Loucy (cell line): ENCODE measurements at regions not wholly inside any gene's neighbourhood (a gene's known extent, or its start where the extent isn't known, plus 50 kb on each side); places are given as distances from the start of the nearest gene placed in this dataset.

Source experiments
- H2AFZ ChIP-seq: fragments of 200-600 bp; sonication (generic); 2 replicates; pipeline ENCODE4 v1.6.0; 2016; ENCODE audit warnings: antibody characterized with exemption, mild to moderate bottlenecking, low read length, moderate library complexity
- H3F3A ChIP-seq: fragments of 200-600 bp; 2 replicates; pipeline ENCODE4 v1.6.0; 2016; ENCODE audit warnings: antibody characterized with exemption, low read depth, mild to moderate bottlenecking
- H3K27me3 ChIP-seq: fragments of 200-600 bp; sonication (generic); 2 replicates; pipeline ENCODE4 v1.6.1; 2014; ENCODE audit warnings: low read length, mild to moderate bottlenecking; ENCODE audit not compliant: insufficient read depth, poor library complexity, severe bottlenecking
- H3K36me3 ChIP-seq: fragments of 200-600 bp; sonication (generic); 2 replicates; pipeline ENCODE4 v1.6.1; 2016; ENCODE audit warnings: low read length; ENCODE audit not compliant: insufficient read depth
- H3K4me1 ChIP-seq: fragments of 200-600 bp; sonication (generic); 2 replicates; pipeline ENCODE4 v1.5.1; 2014; ENCODE audit warnings: low read length, mild to moderate bottlenecking; ENCODE audit not compliant: insufficient read depth, poor library complexity, severe bottlenecking
- H3K4me2 ChIP-seq: fragments of 200-600 bp; sonication (generic); 2 replicates; pipeline ENCODE4 v1.6.0; 2014; ENCODE audit warnings: antibody characterized with exemption, low read length, low read depth, mild to moderate bottlenecking; ENCODE audit not compliant: poor library complexity, severe bottlenecking
- H3K4me3 ChIP-seq: fragments of 200-600 bp; sonication (generic); 2 replicates; pipeline ENCODE4 v1.5.1; 2014; ENCODE audit warnings: low read length, mild to moderate bottlenecking, mixed read lengths; ENCODE audit not compliant: poor library complexity, severe bottlenecking
- H3K79me2 ChIP-seq: fragments of 200-600 bp; sonication (generic); 2 replicates; pipeline ENCODE4 v1.6.1; 2014; ENCODE audit warnings: low read length; ENCODE audit not compliant: insufficient read depth
- H3K9ac ChIP-seq: fragments of 200-600 bp; sonication (generic); 2 replicates; pipeline ENCODE4 v1.6.0; 2014; ENCODE audit warnings: mild to moderate bottlenecking, low read depth, low read length, moderate library complexity; ENCODE audit not compliant: poor library complexity, severe bottlenecking
- H3K9me2 ChIP-seq: fragments of 200-600 bp; sonication (generic); replicated peaks from 2 replicates; pipeline ENCODE4 v1.6.1; 2016; ENCODE audit warnings: low read depth, low read length, mixed read lengths
- H3K9me3 ChIP-seq: fragments of 200-600 bp; sonication (generic); 2 replicates; pipeline ENCODE4 v1.6.1; 2014; ENCODE audit warnings: mild to moderate bottlenecking, antibody characterized with exemption, low read length, low read depth; ENCODE audit not compliant: insufficient read depth
- H4K20me1 ChIP-seq: fragments of 200-600 bp; sonication (generic); 2 replicates; pipeline ENCODE4 v1.6.0; 2014; ENCODE audit warnings: antibody characterized with exemption, low read length, mild to moderate bottlenecking; ENCODE audit not compliant: insufficient read depth, poor library complexity, severe bottlenecking
- EZH2phosphoT487 ChIP-seq: fragments of 200-600 bp; IDR thresholded peaks from 2 replicates; pipeline ENCODE4 v1.6.1; 2018; ENCODE audit warnings: antibody characterized with exemption, mild to moderate bottlenecking, moderate library complexity, borderline replicate concordance
- TF ChIP-seq, protein P1 (sequence below): fragments of 200-600 bp; sonication (generic); conservative IDR thresholded peaks from 2 replicates; pipeline ENCODE4 v1.5.1; 2014; ENCODE audit warnings: mild to moderate bottlenecking, antibody characterized with exemption, low read length

GRCh38 chr9:71384343-71384742 is 262.9 kb upstream of the TRPM3 start:
- Histone ChIP-seq H3K9me3 (no peaks in the 10 kb centered on the region), H4K20me1 (no peaks in the 10 kb centered on the region), H3K27me3 (no peaks in the 10 kb centered on the region), H3K79me2 (no peaks in the 10 kb centered on the region), H3K4me1 (no peaks in the 10 kb centered on the region), H3K4me3 (no peak overlapping the region), H3K9ac (no peak overlapping the region), H3F3A (no peaks in the 10 kb centered on the region), H2AFZ (no peak overlapping the region), H3K9me2 (no peaks in the 10 kb centered on the region), H3K36me3 (no peaks in the 10 kb centered on the region), H3K4me2 (no peak overlapping the region)
- no peak for TF ChIP-seq EZH2phosphoT487
- TF ChIP-seq, protein P1, sequence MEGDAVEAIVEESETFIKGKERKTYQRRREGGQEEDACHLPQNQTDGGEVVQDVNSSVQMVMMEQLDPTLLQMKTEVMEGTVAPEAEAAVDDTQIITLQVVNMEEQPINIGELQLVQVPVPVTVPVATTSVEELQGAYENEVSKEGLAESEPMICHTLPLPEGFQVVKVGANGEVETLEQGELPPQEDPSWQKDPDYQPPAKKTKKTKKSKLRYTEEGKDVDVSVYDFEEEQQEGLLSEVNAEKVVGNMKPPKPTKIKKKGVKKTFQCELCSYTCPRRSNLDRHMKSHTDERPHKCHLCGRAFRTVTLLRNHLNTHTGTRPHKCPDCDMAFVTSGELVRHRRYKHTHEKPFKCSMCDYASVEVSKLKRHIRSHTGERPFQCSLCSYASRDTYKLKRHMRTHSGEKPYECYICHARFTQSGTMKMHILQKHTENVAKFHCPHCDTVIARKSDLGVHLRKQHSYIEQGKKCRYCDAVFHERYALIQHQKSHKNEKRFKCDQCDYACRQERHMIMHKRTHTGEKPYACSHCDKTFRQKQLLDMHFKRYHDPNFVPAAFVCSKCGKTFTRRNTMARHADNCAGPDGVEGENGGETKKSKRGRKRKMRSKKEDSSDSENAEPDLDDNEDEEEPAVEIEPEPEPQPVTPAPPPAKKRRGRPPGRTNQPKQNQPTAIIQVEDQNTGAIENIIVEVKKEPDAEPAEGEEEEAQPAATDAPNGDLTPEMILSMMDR: no peak

DNA sequence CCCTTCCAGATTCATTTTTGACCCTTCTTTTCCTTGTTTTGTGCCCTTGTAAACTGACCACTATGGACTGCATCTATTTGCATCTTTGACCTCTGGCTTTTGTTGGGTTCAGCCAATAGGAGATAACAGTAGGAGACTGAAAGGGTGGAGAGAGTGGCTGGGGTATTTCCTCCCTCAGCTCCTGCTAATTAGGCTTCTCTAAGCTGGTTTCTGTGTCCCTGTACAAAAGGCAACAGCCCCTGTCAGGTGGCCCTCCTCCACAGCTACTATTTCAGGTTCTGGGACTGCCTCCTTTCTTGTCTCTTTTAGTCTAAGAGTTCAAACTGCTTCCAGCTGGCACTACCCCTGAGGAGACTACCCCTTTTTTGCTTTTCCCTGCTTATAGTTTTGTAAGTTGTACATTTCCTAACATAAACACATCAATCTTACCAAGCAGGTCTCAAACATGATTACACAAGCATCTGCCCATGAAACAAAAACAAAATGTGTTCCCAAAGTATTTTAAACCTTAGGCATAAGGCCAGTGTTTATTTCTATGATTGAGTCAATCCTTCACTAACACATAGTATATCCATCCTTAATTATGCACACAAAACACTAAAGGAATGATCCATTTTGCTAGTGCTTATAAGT is 262.0 kb upstream of the TRPM3 start:
- Histone ChIP-seq H3K4me3 (no peak overlapping the region), H2AFZ (no peak overlapping the region), H3F3A (no peaks in the 10 kb centered on the region), H3K9ac (no peak overlapping the region), H3K9me3 (no peaks in the 10 kb centered on the region), H3K4me2 (no peak overlapping the region), H3K4me1 (no peaks in the 10 kb centered on the region), H4K20me1 (no peaks in the 10 kb centered on the region), H3K79me2 (no peaks in the 10 kb centered on the region), H3K27me3 (no peaks in the 10 kb centered on the region), H3K9me2 (no peaks in the 10 kb centered on the region), H3K36me3 (no peaks in the 10 kb centered on the region)
- TF ChIP-seq EZH2phosphoT487: no peak
- TF ChIP-seq, protein P1: no peak

DNA sequence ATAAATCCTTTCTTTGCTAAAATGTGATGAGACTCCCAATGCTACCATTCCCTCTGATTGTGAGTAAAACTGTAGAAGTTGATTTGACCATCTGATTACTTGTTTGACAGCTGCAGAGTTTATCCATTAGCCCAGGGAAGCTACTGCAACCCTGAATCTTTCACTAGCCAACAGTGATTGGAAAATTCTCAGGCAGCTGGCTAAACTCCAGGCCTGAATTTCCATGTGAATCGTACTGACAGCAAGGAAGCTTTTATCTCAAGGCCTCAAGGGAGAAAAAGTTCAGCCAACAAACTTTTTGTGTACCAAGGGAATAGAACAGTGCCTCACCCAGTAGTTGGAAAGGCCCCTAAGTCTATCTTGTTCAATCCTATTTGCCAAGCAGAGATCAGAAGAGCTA is 246.7 kb upstream of the TRPM3 start:
- H3K79me2 ChIP-seq: no peaks in the 10 kb centered on the region
- H4K20me1 ChIP-seq: no peaks in the 10 kb centered on the region
- H3K4me1 ChIP-seq: no peaks in the 10 kb centered on the region
- no peaks in the 10 kb centered on the region for H3K27me3 ChIP-seq
- no peak overlapping the region for H2AFZ ChIP-seq
- no peak for TF ChIP-seq EZH2phosphoT487
- TF ChIP-seq, protein P1: no peak
- H3K4me3 ChIP-seq: no peak overlapping the region
- H3K4me2 ChIP-seq: no peak overlapping the region
- no peak overlapping the region for H3K9ac ChIP-seq
- H3F3A ChIP-seq: no peaks in the 10 kb centered on the region
- no peaks in the 10 kb centered on the region for H3K36me3 ChIP-seq
- no peaks in the 10 kb centered on the region for H3K9me2 ChIP-seq
- H3K9me3 ChIP-seq: no peaks in the 10 kb centered on the region
